A673 (cell line): ENCODE measurements at regions not wholly inside any gene's neighbourhood (a gene's known extent, or its start where the extent isn't known, plus 50 kb on each side); places are given as distances from the start of the nearest gene placed in this dataset.

Experiments
- EZH2 ChIP-seq: fragments of 200-600 bp; sonication (generic); IDR thresholded peaks from 2 replicates; pipeline ENCODE4 v1.6.1; 2017; ENCODE audit warnings: borderline replicate concordance, low read depth, mild to moderate bottlenecking, mixed read lengths, antibody characterized with exemption, low read length; ENCODE audit not compliant: poor library complexity, severe bottlenecking
- TF ChIP-seq, protein P1 (sequence below): fragments of 300-800, 200-600 bp; sonication (generic); conservative IDR thresholded peaks from 2 replicates; pipeline ENCODE4 v1.5.1; 2017; ENCODE audit warnings: low read depth, mild to moderate bottlenecking, antibody characterized with exemption, low read length, moderate library complexity, mixed read lengths

DNA sequence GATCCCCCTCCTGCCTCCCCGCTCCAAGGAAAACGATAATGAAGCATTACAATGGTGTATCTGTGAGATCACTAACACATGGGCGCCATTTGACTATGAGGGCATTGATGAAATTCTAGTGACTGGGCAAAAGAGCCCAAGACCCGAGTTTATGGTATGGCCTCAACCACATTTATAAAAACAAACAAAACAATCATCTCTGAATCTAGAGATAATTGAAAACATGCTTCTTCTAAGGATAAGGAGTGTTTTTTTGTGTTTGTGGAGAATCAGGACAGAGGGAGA lies 100.9 kb upstream of the SEMA6A start:
- TF ChIP-seq EZH2, result no peak
- TF ChIP-seq, protein P1, sequence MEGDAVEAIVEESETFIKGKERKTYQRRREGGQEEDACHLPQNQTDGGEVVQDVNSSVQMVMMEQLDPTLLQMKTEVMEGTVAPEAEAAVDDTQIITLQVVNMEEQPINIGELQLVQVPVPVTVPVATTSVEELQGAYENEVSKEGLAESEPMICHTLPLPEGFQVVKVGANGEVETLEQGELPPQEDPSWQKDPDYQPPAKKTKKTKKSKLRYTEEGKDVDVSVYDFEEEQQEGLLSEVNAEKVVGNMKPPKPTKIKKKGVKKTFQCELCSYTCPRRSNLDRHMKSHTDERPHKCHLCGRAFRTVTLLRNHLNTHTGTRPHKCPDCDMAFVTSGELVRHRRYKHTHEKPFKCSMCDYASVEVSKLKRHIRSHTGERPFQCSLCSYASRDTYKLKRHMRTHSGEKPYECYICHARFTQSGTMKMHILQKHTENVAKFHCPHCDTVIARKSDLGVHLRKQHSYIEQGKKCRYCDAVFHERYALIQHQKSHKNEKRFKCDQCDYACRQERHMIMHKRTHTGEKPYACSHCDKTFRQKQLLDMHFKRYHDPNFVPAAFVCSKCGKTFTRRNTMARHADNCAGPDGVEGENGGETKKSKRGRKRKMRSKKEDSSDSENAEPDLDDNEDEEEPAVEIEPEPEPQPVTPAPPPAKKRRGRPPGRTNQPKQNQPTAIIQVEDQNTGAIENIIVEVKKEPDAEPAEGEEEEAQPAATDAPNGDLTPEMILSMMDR, result no peak
